ENCODE measurements at regions not wholly inside any gene's neighbourhood (a gene's known extent, or its start where the extent isn't known, plus 50 kb on each side); places are given as distances from the start of the nearest gene placed in this dataset.

DNA sequence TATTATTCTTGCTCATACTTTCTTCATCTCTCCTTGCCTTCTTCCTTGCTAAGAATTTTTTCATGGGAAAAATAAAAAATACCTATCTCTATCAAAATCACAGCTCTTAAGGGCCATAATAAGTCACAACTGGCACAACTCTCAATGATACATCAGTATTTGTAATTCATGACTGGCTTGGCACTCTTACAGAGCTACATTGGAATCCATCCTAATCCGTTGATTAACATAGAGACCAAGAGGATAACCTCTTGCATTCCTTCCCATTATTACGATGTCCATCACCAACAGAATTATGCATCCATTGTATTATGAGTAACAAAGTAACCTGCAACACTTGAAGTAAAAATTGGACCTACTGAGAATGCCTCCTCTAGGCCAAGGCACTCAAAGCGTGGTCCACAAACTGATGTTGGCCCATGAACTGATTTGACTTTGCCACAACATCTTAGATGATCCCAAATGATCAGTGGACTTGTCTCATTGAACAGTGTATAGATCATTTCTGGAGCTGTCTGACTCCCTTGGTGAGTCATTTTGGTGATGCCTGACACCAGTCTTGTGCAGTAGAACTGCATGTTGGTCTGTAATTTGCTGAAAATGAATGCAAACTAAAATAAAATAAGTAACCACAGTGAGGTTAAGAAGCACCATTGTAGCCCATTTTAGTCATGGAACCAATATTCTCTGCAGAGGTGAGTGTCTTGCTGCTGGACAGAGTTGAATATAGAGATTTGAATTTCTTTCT lies 163.2 kb downstream of the AXIN2 start:
- H3K4me1 ChIP-seq (ENCODE audit: low read depth, poor library complexity, severe bottlenecking): no peaks in the 10 kb centered on the region
- H3K4me2 ChIP-seq: no peak overlapping the region
- no peaks in the 10 kb centered on the region for H3K27me3 ChIP-seq (ENCODE audit: insufficient read depth, low read depth)

DNA sequence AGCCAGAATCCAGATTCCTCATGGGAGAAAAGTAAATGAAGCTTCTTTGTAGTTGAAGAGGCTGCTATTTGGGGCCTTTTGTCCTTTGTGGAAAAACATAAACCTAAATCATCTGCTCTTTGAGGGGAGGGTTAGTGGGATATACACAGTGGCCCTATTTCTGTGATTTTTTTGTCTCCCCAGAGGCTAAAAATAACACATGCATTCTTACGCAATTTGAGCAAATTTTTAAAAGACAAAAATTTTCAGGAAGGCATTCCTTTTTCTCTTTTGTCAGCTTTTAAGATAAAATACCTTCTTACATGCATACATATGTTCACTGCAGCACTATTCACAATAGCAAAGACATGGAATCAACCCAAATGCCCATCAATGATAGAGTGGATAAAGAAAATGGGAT lies 165.5 kb downstream of the AXIN2 start:
- H3K36me3 ChIP-seq (ENCODE audit: insufficient read depth): no peaks in the 10 kb centered on the region
- TF ChIP-seq, protein P1, sequence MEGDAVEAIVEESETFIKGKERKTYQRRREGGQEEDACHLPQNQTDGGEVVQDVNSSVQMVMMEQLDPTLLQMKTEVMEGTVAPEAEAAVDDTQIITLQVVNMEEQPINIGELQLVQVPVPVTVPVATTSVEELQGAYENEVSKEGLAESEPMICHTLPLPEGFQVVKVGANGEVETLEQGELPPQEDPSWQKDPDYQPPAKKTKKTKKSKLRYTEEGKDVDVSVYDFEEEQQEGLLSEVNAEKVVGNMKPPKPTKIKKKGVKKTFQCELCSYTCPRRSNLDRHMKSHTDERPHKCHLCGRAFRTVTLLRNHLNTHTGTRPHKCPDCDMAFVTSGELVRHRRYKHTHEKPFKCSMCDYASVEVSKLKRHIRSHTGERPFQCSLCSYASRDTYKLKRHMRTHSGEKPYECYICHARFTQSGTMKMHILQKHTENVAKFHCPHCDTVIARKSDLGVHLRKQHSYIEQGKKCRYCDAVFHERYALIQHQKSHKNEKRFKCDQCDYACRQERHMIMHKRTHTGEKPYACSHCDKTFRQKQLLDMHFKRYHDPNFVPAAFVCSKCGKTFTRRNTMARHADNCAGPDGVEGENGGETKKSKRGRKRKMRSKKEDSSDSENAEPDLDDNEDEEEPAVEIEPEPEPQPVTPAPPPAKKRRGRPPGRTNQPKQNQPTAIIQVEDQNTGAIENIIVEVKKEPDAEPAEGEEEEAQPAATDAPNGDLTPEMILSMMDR (conservative IDR thresholded peaks at IDR 0.05; ENCODE audit: low read depth, low read length): no peak

More for the DNA sequence above, 163.2 kb downstream of the AXIN2 start:
- Histone ChIP-seq H3K27ac (no peak overlapping the region), H3K4me3 (IDR thresholded peaks at IDR 0.05; ENCODE audit: insufficient read depth, low read depth, low read length) (no peak overlapping the region), H3K79me2 (ENCODE audit: insufficient read depth, low read depth) (no peaks in the 10 kb centered on the region), H3K9ac (no peak overlapping the region), H4K20me1 (ENCODE audit: insufficient read depth) (no peaks in the 10 kb centered on the region), H2AFZ (ENCODE audit: low read depth) (no peak overlapping the region), H3K36me3 (ENCODE audit: insufficient read depth) (no peaks in the 10 kb centered on the region)
- TF ChIP-seq, protein P1 (conservative IDR thresholded peaks at IDR 0.05; ENCODE audit: low read depth, low read length): no peak

DNA sequence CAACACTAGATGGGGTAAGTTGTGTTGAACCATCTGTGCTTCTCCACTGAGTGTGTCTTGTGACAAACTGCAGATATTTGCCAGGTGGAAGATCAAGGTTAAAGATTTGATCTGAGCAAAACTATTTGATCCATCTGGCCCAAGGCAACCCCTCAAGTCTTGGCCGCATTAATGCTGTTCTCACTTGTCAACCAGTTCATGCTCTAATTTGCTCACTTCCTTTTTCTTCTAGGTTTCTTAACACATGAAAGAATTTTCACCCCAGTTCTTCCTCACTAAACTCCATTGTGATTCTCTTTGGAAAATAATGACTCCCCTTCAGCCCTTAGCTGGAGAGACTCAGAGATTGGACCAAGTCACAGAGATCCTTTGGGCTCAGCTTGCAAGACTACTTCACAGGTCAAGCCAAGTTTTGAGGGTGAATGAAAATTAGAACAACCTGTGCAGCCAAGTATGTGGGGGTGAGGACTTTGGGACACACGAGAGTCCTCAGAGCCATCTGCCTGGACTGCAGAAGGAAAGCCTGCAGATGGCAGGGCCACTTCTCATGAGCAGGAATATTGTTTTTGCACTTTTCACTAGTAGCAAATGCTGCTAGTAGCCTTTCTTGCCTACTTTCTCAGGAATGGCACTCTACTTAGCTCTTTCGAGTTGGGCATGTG lies 166.5 kb downstream of the AXIN2 start:
- Histone ChIP-seq H4K20me1 (ENCODE audit: insufficient read depth) (no peaks in the 10 kb centered on the region), H3K9ac (no peak overlapping the region), H3K79me2 (ENCODE audit: insufficient read depth, low read depth) (no peaks in the 10 kb centered on the region), H2AFZ (ENCODE audit: low read depth) (no peak overlapping the region), H3K36me3 (ENCODE audit: insufficient read depth) (no peaks in the 10 kb centered on the region), H3K4me1 (ENCODE audit: low read depth, poor library complexity, severe bottlenecking) (no peaks in the 10 kb centered on the region), H3K4me3 (IDR thresholded peaks at IDR 0.05; ENCODE audit: insufficient read depth, low read depth, low read length) (no peak overlapping the region), H3K27ac (no peak overlapping the region), H3K27me3 (ENCODE audit: insufficient read depth, low read depth) (no peaks in the 10 kb centered on the region), H3K4me2 (no peak overlapping the region)
- TF ChIP-seq, protein P1 (conservative IDR thresholded peaks at IDR 0.05; ENCODE audit: low read depth, low read length): no peak

More for the DNA sequence above, 165.5 kb downstream of the AXIN2 start:
- Histone ChIP-seq H3K4me1 (ENCODE audit: low read depth, poor library complexity, severe bottlenecking) (no peaks in the 10 kb centered on the region), H3K4me2 (no peak overlapping the region), H3K27ac (no peak overlapping the region), H3K9ac (no peak overlapping the region), H3K79me2 (ENCODE audit: insufficient read depth, low read depth) (no peaks in the 10 kb centered on the region), H3K4me3 (IDR thresholded peaks at IDR 0.05; ENCODE audit: insufficient read depth, low read depth, low read length) (no peak overlapping the region), H2AFZ (ENCODE audit: low read depth) (no peak overlapping the region), H4K20me1 (ENCODE audit: insufficient read depth) (no peaks in the 10 kb centered on the region), H3K27me3 (ENCODE audit: insufficient read depth, low read depth) (no peaks in the 10 kb centered on the region)

DNA sequence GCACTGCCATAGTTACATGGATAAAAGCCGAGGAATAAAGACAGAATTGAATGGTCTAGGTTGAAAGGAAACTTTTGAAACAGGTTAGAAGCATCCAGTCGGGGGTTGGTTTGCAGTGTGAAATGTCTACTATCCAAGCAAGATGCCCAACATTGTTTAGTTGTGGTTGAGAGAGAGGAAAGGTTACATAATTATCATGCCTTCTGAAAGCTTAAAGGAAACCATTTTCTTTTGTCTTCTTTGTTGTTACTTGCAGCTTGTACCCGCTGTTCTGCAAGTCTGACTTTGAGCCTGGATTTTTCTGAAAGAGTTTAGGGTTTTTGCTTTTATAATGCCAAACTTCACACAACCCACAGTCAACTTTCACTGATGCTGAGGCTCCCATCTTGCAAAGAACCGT lies 167.9 kb downstream of the AXIN2 start:
- H3K27me3 ChIP-seq (ENCODE audit: insufficient read depth, low read depth): no peaks in the 10 kb centered on the region
- no peak overlapping the region for H3K27ac ChIP-seq
- no peaks in the 10 kb centered on the region for H3K79me2 ChIP-seq (ENCODE audit: insufficient read depth, low read depth)
- no peak overlapping the region for H3K4me3 ChIP-seq (IDR thresholded peaks at IDR 0.05; ENCODE audit: insufficient read depth, low read depth, low read length)
- no peaks in the 10 kb centered on the region for H4K20me1 ChIP-seq (ENCODE audit: insufficient read depth)
- H2AFZ ChIP-seq (ENCODE audit: low read depth): no peak overlapping the region
- H3K9ac ChIP-seq: no peak overlapping the region
- no peaks in the 10 kb centered on the region for H3K36me3 ChIP-seq (ENCODE audit: insufficient read depth)
- TF ChIP-seq, protein P1 (conservative IDR thresholded peaks at IDR 0.05; ENCODE audit: low read depth, low read length): no peak
- no peak overlapping the region for H3K4me2 ChIP-seq
- H3K4me1 ChIP-seq (ENCODE audit: low read depth, poor library complexity, severe bottlenecking): no peaks in the 10 kb centered on the region

All from KMS-11 (cell line).